Fibroblast of pulmonary artery (primary cell): ENCODE measurements at regions not wholly inside any gene's neighbourhood (a gene's known extent, or its start where the extent isn't known, plus 50 kb on each side); places are given as distances from the start of the nearest gene placed in this dataset.
A peak's percentile ranks its signal among the peaks of the same experiment; 100 is the strongest.

Experiments
- DNase-seq: peaks from one replicate; pipeline ENCODE4 v3.0.0-alpha.2; 2010; ENCODE audit warnings: low read depth
- H3K4me3 ChIP-seq: replicated peaks from 2 replicates; pipeline ENCODE4 v1.5.1; 2011; ENCODE audit warnings: low read depth, mild to moderate bottlenecking, control low read depth, low read length, moderate library complexity
- TF ChIP-seq, protein P1 (sequence below): IDR thresholded peaks from 2 replicates; pipeline ENCODE4 v1.5.1; 2011; ENCODE audit warnings: mild to moderate bottlenecking, control low read depth, low read length, inconsistent platforms; ENCODE audit errors: missing control alignments

DNA sequence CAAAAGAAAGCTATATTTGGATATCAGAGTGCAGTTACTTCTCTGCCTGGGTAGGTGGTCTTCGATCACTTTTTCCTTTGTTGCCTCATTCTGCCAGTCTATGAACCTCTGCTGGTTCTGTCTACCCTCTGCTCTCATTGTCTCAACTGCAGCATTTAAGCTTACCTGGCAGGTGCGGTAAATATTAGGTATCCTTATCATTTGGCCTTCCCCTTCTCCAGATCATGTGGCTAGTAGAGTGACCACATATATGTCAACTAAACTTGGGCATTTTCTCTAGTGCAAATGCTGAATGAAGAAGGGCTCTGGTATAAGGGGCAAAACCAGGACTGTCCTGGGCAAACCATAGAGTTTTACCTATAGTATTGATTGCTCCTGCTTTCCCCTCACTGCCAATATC is 180.8 kb downstream of the MDFIC start:
- H3K4me3 ChIP-seq, result no peak overlapping the region
- TF ChIP-seq, protein P1, sequence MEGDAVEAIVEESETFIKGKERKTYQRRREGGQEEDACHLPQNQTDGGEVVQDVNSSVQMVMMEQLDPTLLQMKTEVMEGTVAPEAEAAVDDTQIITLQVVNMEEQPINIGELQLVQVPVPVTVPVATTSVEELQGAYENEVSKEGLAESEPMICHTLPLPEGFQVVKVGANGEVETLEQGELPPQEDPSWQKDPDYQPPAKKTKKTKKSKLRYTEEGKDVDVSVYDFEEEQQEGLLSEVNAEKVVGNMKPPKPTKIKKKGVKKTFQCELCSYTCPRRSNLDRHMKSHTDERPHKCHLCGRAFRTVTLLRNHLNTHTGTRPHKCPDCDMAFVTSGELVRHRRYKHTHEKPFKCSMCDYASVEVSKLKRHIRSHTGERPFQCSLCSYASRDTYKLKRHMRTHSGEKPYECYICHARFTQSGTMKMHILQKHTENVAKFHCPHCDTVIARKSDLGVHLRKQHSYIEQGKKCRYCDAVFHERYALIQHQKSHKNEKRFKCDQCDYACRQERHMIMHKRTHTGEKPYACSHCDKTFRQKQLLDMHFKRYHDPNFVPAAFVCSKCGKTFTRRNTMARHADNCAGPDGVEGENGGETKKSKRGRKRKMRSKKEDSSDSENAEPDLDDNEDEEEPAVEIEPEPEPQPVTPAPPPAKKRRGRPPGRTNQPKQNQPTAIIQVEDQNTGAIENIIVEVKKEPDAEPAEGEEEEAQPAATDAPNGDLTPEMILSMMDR, result no peak
- DNase-seq, result no peak

DNA sequence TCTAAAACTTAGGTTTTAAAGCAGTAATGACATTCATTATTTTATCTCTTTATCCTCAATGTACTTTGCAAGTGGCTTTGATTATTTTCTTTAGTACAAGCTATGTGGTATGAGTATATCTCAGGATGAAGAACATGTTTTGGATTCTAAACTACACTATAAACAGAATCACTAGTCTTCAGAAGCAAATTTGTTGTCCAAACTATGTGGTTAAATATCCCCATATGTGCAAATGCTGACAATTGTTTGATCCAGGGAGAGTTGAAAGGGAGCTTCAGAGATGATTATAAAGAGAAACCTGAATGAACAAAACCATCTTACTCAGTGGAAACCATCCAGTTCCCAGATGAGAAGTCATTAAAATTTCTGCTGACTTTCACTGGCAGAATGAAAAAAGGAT is 179.3 kb downstream of the MDFIC start:
- TF ChIP-seq, protein P1, result no peak
- no peak overlapping the region for H3K4me3 ChIP-seq
- DNase-seq, result no peak

DNA sequence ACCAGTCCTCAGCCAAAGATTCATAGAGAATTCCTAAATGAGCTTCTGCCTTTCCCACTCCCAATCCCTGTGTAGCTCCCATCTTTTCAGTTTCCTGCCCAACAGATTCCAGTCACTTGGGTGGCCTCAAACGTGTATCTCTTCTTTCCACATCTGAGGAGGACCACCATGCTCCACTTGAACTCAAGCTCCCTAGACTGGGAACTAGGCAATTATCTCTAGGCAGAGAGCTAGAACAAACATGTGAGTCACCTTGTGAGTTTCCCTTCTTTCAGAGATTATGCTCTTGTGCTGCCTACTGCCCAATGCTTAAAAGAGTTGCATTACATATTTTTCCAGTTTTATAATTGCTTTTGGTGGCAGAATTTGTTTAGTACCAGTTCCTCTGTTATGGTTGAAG is 178.0 kb downstream of the MDFIC start:
- TF ChIP-seq, protein P1, result peak; percentile 12
- no peak overlapping the region for H3K4me3 ChIP-seq
- peak; percentile 81 for DNase-seq

DNA sequence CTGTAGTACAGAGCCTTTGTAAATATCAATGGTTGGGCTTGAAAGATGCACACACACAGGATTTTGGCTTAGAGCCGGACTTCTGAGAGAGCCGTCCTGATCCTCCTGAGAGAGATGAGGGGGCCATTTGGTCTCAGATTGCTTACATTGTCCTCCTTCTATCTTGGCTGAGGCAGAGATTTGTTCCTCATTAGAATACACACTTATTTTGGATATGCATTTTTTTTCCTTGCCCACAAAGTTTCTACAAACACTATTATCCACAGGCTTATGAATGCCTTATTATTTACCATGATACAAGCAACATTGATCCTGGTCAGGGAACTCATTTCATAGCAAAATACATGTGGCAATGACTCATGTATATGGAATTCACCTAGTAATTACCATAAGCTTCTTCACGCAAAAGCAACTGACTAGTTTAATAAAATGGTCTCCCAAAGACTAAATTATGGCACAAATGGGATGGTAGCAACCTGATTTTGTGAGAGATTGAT is 175.3 kb downstream of the MDFIC start:
- H3K4me3 ChIP-seq, result no peak overlapping the region
- TF ChIP-seq, protein P1, result no peak
- peak; percentile 61 for DNase-seq

DNA sequence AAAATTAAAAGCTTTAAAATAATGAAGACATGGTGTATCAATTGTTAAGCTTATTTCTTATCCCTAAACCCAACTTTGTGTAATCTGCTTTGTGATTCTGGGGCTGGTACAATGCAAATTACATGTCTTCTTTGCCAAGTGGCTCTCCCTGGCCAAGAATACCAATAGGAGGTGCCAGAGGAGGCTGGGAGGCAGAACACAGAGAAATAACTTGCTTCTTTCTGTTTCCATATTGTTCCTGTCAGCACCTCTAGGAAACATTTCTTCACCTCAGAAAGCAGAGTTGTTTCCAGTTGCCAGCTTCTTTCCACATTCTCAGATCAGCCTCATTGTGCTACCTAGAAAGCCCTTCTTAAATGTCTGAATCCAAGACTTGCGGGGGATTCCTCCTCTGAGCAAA is 174.4 kb downstream of the MDFIC start:
- TF ChIP-seq, protein P1, result peak; percentile 13
- H3K4me3 ChIP-seq, result no peak overlapping the region
- peak; percentile 68 for DNase-seq

DNA sequence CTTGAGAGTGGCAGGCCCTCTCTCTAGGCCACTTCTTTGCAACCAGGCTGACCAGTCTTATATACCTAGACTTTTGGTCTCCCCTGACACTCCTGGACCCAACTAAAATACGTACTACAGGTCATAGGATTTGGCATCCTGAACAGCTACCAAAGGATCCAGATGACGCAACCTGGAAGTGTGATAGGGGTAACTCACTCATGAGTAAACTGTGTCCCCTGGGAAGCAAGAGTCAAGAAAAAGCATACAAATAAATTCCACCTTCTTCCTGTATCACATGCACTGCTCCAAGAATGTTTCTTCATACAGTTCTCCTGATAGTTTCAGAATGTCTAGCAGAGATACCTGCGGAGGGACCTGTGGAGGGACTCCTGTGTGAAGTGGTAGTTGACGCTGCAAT is 172.3 kb downstream of the MDFIC start:
- H3K4me3 ChIP-seq, result no peak overlapping the region
- DNase-seq, result peak; percentile 88
- TF ChIP-seq, protein P1, result no peak

DNA sequence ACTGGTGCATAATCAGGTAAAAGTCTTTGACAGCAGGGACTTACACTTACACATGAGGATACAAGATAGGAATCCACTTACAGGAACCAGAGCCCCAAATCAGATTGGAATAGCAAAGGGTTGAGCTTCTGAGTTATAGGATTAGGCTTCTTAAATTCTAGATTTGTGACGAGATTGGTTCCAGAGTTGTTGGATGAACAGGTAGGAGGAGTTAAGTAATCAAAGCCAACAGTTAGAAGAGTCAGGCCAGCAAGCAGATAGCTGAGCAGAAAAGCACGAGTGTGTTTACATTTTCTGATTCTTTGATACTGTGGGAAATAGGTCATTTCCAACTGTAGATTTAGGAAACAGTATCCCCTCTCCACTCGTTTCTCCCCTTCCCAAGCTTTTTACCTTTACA is 167.0 kb downstream of the MDFIC start:
- TF ChIP-seq, protein P1, result no peak
- DNase-seq, result no peak
- H3K4me3 ChIP-seq, result no peak overlapping the region
